IPS-15b (cell line): ENCODE measurements at regions not wholly inside any gene's neighbourhood (a gene's known extent, or its start where the extent isn't known, plus 50 kb on each side); places are given as distances from the start of the nearest gene placed in this dataset.

Experiments used
- H3K27me3 ChIP-seq: one replicate; pipeline ENCODE4 v1.6.1; 2013; ENCODE audit warnings: low read length; ENCODE audit not compliant: control insufficient read depth, insufficient read depth
- H3K36me3 ChIP-seq: one replicate; pipeline ENCODE4 v1.6.1; 2013; ENCODE audit warnings: low read length; ENCODE audit not compliant: control insufficient read depth, insufficient read depth
- H3K4me1 ChIP-seq: one replicate; pipeline ENCODE4 v1.6.1; 2013; ENCODE audit warnings: mild to moderate bottlenecking, low read length; ENCODE audit not compliant: control insufficient read depth, insufficient read depth
- H3K4me3 ChIP-seq: one replicate; pipeline ENCODE4 v1.5.1; 2013; ENCODE audit warnings: low read depth, low read length
- H3K9ac ChIP-seq: one replicate; pipeline ENCODE4 v1.6.1; 2013; ENCODE audit warnings: low read depth, mild to moderate bottlenecking, low read length
- H3K9me3 ChIP-seq: one replicate; pipeline ENCODE4 v1.6.1; 2013; ENCODE audit warnings: mild to moderate bottlenecking, low read length; ENCODE audit not compliant: control insufficient read depth, insufficient read depth

- no peaks in the 10 kb centered on the region for H3K9me3 ChIP-seq
- no peak overlapping the region for H3K4me3 ChIP-seq
- no peaks in the 10 kb centered on the region for H3K27me3 ChIP-seq
- H3K4me1 ChIP-seq = no peaks in the 10 kb centered on the region
- H3K9ac ChIP-seq = no peak overlapping the region
- no peaks in the 10 kb centered on the region for H3K36me3 ChIP-seq
Observed at GRCh38 chr16:63283721-63284120, 1247.5 kb upstream of the CDH8 start.

GRCh38 chr16:63244631-63245030 is 1208.4 kb upstream of the CDH8 start:
- no peaks in the 10 kb centered on the region for H3K36me3 ChIP-seq
- H3K9me3 ChIP-seq = no peaks in the 10 kb centered on the region
- H3K9ac ChIP-seq = no peak overlapping the region
- H3K4me3 ChIP-seq = no peak overlapping the region
- no peaks in the 10 kb centered on the region for H3K27me3 ChIP-seq
- no peaks in the 10 kb centered on the region for H3K4me1 ChIP-seq

GRCh38 chr16:63241497-63242028 is 1205.3 kb upstream of the CDH8 start:
- Histone ChIP-seq H3K9ac (no peak overlapping the region), H3K4me1 (no peaks in the 10 kb centered on the region), H3K4me3 (no peak overlapping the region), H3K36me3 (no peaks in the 10 kb centered on the region), H3K27me3 (no peaks in the 10 kb centered on the region), H3K9me3 (no peaks in the 10 kb centered on the region)

GRCh38 chr16:63239065-63239570 is 1202.9 kb upstream of the CDH8 start:
- Histone ChIP-seq H3K27me3 (no peaks in the 10 kb centered on the region), H3K36me3 (no peaks in the 10 kb centered on the region), H3K4me1 (no peaks in the 10 kb centered on the region), H3K9me3 (no peaks in the 10 kb centered on the region), H3K9ac (no peak overlapping the region), H3K4me3 (no peak overlapping the region)

- no peaks in the 10 kb centered on the region for H3K9me3 ChIP-seq
- no peak overlapping the region for H3K9ac ChIP-seq
- no peaks in the 10 kb centered on the region for H3K27me3 ChIP-seq
- H3K4me3 ChIP-seq = no peak overlapping the region
- H3K4me1 ChIP-seq = no peaks in the 10 kb centered on the region
- no peaks in the 10 kb centered on the region for H3K36me3 ChIP-seq
Observed at GRCh38 chr16:63230421-63231040, 1194.3 kb upstream of the CDH8 start.

- Histone ChIP-seq H3K4me1 (no peaks in the 10 kb centered on the region), H3K27me3 (no peaks in the 10 kb centered on the region), H3K36me3 (no peaks in the 10 kb centered on the region), H3K4me3 (no peak overlapping the region), H3K9ac (no peak overlapping the region), H3K9me3 (no peaks in the 10 kb centered on the region)
Observed at GRCh38 chr16:63228259-63228658, 1192.0 kb upstream of the CDH8 start.

GRCh38 chr16:63223851-63224250 is 1187.6 kb upstream of the CDH8 start:
- Histone ChIP-seq H3K27me3 (no peaks in the 10 kb centered on the region), H3K36me3 (no peaks in the 10 kb centered on the region), H3K4me1 (no peaks in the 10 kb centered on the region), H3K4me3 (no peak overlapping the region), H3K9ac (no peak overlapping the region), H3K9me3 (no peaks in the 10 kb centered on the region)

- Histone ChIP-seq H3K9me3 (no peaks in the 10 kb centered on the region), H3K27me3 (no peaks in the 10 kb centered on the region), H3K4me1 (peaks cover 2% of the 10 kb centered on the region), H3K9ac (no peak overlapping the region), H3K4me3 (no peak overlapping the region), H3K36me3 (no peaks in the 10 kb centered on the region)
Observed at GRCh38 chr16:63216696-63217423, 1180.6 kb upstream of the CDH8 start.

- Histone ChIP-seq H3K4me3 (no peak overlapping the region), H3K9me3 (no peaks in the 10 kb centered on the region), H3K36me3 (no peaks in the 10 kb centered on the region), H3K4me1 (no peaks in the 10 kb centered on the region), H3K9ac (no peak overlapping the region), H3K27me3 (no peaks in the 10 kb centered on the region)
Observed at GRCh38 chr16:63201851-63202250, 1165.6 kb upstream of the CDH8 start.

GRCh38 chr16:63200940-63201339 is 1164.7 kb upstream of the CDH8 start:
- Histone ChIP-seq H3K4me1 (no peaks in the 10 kb centered on the region), H3K4me3 (no peak overlapping the region), H3K27me3 (no peaks in the 10 kb centered on the region), H3K9me3 (no peaks in the 10 kb centered on the region), H3K36me3 (no peaks in the 10 kb centered on the region), H3K9ac (no peak overlapping the region)

GRCh38 chr16:63195336-63195735 is 1159.1 kb upstream of the CDH8 start:
- Histone ChIP-seq H3K9me3 (no peaks in the 10 kb centered on the region), H3K4me3 (no peak overlapping the region), H3K36me3 (no peaks in the 10 kb centered on the region), H3K27me3 (no peaks in the 10 kb centered on the region), H3K9ac (no peak overlapping the region), H3K4me1 (no peaks in the 10 kb centered on the region)

GRCh38 chr16:63192980-63193379 is 1156.7 kb upstream of the CDH8 start:
- H3K4me3 ChIP-seq = no peak overlapping the region
- H3K27me3 ChIP-seq = no peaks in the 10 kb centered on the region
- H3K9me3 ChIP-seq = no peaks in the 10 kb centered on the region
- H3K9ac ChIP-seq = no peak overlapping the region
- no peaks in the 10 kb centered on the region for H3K36me3 ChIP-seq
- no peaks in the 10 kb centered on the region for H3K4me1 ChIP-seq
